Keratinocyte (primary cell): ENCODE measurements at regions not wholly inside any gene's neighbourhood (a gene's known extent, or its start where the extent isn't known, plus 50 kb on each side); places are given as distances from the start of the nearest gene placed in this dataset.

ENCODE experiments used
- DNase-seq: peaks from one replicate; pipeline ENCODE4 v3.0.0-alpha.2; 2011; ENCODE audit warnings: low read depth, missing footprints, low spot score
- FAIRE-seq: peaks from 2 replicates; lab custom pipeline; 2011; peaks lifted over from hg19 to GRCh38; lab: Jason Lieb, UNC
- H2AFZ ChIP-seq: 2 replicates; pipeline ENCODE4 v1.6.0; 2012; ENCODE audit warnings: low read length, control low read depth, inconsistent platforms; ENCODE audit not compliant: control insufficient read depth
- H3K27ac ChIP-seq: 2 replicates; pipeline ENCODE4 v1.5.1; 2011; ENCODE audit warnings: low read length; ENCODE audit not compliant: control insufficient read depth, insufficient read depth
- H3K27me3 ChIP-seq: 3 replicates; pipeline ENCODE4 v1.6.0; 2011; ENCODE audit warnings: low read length; ENCODE audit not compliant: control insufficient read depth, insufficient read depth; ENCODE audit errors: extremely low read depth
- H3K36me3 ChIP-seq, 2 experiments: 2 replicates in 1 of 2; 3 replicates in 1 of 2; pipeline ENCODE4 v1.5.1; 2011; ENCODE audit warnings: low read length in 2 of 2, mild to moderate bottlenecking in 1 of 2; ENCODE audit not compliant: control insufficient read depth in 2 of 2, insufficient read depth in 2 of 2; ENCODE audit errors: extremely low read depth in 1 of 2
- H3K4me1 ChIP-seq: 3 replicates; pipeline ENCODE4 v1.5.1; 2011; ENCODE audit warnings: low read length; ENCODE audit not compliant: control insufficient read depth, insufficient read depth; ENCODE audit errors: extremely low read depth
- H3K4me2 ChIP-seq: 3 replicates; pipeline ENCODE4 v1.6.0; 2011; ENCODE audit warnings: low read depth, low read length; ENCODE audit not compliant: control insufficient read depth, insufficient read depth; ENCODE audit errors: extremely low read depth
- H3K4me3 ChIP-seq, 3 experiments: fragments of 200-600 bp in 1 of 3; sonication (generic) in 1 of 3; 2 replicates in 2 of 3; 3 replicates in 1 of 3; pipeline ENCODE4 v1.5.1; 2011 to 2016; ENCODE audit warnings: low read length in 3 of 3, mild to moderate bottlenecking in 3 of 3, control low read depth in 2 of 3, inconsistent platforms in 1 of 3, low read depth in 1 of 3, mixed read lengths in 1 of 3, mixed run types in 1 of 3, moderate library complexity in 1 of 3; ENCODE audit not compliant: control insufficient read depth in 2 of 3, insufficient read depth in 2 of 3; ENCODE audit errors: extremely low read depth in 1 of 3
- H3K79me2 ChIP-seq: 2 replicates; pipeline ENCODE4 v1.6.0; 2012; ENCODE audit warnings: low read length; ENCODE audit not compliant: control insufficient read depth, insufficient read depth
- H3K9ac ChIP-seq: 3 replicates; pipeline ENCODE4 v1.6.0; 2011; ENCODE audit warnings: low read length; ENCODE audit not compliant: control insufficient read depth, insufficient read depth; ENCODE audit errors: extremely low read depth
- H3K9me1 ChIP-seq: 3 replicates; pipeline ENCODE4 v1.6.0; 2011; ENCODE audit warnings: low read length; ENCODE audit not compliant: control insufficient read depth, insufficient read depth; ENCODE audit errors: extremely low read depth
- H3K9me3 ChIP-seq: 2 replicates; pipeline ENCODE4 v1.5.1; 2012; ENCODE audit warnings: low read depth, low read length; ENCODE audit not compliant: control insufficient read depth
- H4K20me1 ChIP-seq: 3 replicates; pipeline ENCODE4 v1.6.0; 2011; ENCODE audit warnings: low read length; ENCODE audit not compliant: control insufficient read depth, insufficient read depth; ENCODE audit errors: extremely low read depth
- EZH2 ChIP-seq: IDR thresholded peaks from one replicate; pipeline ENCODE4 v1.6.1; 2012; ENCODE audit warnings: inconsistent platforms, mild to moderate bottlenecking, low read length, moderate library complexity
- dilution Hi-C: fragments of 300-500 bp; cut with MboI; formaldehyde crosslinking; loops from one replicate; pipeline ENCODE4 v1.7.0; 2020; ENCODE audit warnings: low sequenced_read_pairs; ENCODE audit not compliant: extremely low pct_ligation_motif_present
- TF ChIP-seq, protein P1 (sequence below), 3 experiments: IDR thresholded peaks in 1 of 3; conservative IDR thresholded peaks in 1 of 3; optimal IDR thresholded peaks in 1 of 3; 2 replicates in 2 of 3; 3 replicates in 1 of 3; pipeline versions ENCODE3 to v1.5.1; 2011; ENCODE audit warnings: low read length in 3 of 3, mild to moderate bottlenecking in 3 of 3, moderate library complexity in 2 of 3, control low read depth in 1 of 3, inconsistent platforms in 1 of 3; ENCODE audit not compliant: insufficient read depth in 2 of 3; ENCODE audit errors: extremely low read depth in 1 of 3

DNA sequence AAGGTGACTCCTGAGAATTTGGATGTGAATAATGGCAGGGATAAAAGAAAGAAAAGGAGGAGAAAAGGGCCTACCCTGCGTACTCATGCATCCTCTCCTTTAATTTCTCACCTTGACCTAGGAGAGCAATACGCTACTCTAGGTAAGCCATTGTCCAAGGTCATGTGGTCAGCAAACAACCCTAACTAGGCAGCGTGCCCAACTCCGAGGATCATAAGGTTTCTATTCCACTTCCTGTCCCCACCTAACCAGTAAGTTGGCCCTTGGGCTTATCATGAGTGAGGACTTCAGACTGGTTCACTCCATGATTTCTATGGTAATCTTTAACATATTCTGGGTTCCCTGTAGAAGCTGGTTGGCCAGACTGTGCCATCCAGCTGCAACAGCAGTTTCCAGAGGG lies 315.1 kb upstream of the CCL2 start:
- no peaks in the 10 kb centered on the region for H4K20me1 ChIP-seq
- DNase-seq (no peak), FAIRE-seq (no peak)
- no peak overlapping the region for H3K27ac ChIP-seq
- H3K27me3 ChIP-seq, result peaks cover 2% of the 10 kb centered on the region
- no peaks in the 10 kb centered on the region for H3K9me1 ChIP-seq
- H3K4me3 ChIP-seq, result no peak overlapping the region
- no peaks in the 10 kb centered on the region for H3K4me1 ChIP-seq
- no peak overlapping the region for H3K9ac ChIP-seq
- no peak overlapping the region for H2AFZ ChIP-seq
- no peaks in the 10 kb centered on the region for H3K36me3 ChIP-seq
- H3K79me2 ChIP-seq, result no peaks in the 10 kb centered on the region
- dilution Hi-C loops, result no loop called here
- no peak overlapping the region for H3K4me2 ChIP-seq
- H3K9me3 ChIP-seq, result no peaks in the 10 kb centered on the region
- TF ChIP-seq EZH2, result no peak

DNA sequence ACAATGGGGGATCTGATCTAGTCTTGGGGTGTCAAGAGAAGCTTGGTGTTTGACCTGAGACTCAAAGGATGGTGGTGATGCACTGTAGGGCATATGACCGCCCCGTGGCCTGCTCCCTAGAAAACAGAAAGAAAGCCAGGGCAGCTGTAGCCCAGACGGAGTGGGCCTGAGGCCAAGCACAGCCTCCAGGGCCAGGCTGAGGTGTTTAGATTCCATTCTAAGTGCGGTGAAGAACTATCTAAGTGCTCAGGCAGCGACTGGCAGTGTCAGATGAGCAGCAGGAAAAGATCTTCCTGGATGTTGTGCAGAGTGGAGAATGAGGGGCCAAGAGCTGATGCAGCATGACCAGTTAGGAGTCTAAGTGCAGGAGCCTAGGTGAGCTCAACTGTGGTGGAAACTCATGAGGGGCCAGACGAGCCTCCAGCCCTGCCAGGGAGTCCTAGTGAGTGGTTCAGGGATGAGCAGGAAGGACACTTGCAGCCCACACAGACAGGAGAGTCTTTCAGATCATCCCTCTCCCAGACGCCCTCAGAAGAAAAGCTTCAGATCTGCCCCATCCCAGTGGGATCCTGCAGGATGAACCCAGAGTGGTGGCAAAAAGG lies 314.2 kb upstream of the CCL2 start:
- no peak overlapping the region for H3K9ac ChIP-seq
- no peaks in the 10 kb centered on the region for H3K79me2 ChIP-seq
- dilution Hi-C loops, result no loop called here
- H4K20me1 ChIP-seq, result no peaks in the 10 kb centered on the region
- no peak overlapping the region for H3K4me2 ChIP-seq
- no peaks in the 10 kb centered on the region for H3K36me3 ChIP-seq
- H3K4me3 ChIP-seq, result no peak overlapping the region
- TF ChIP-seq, protein P1, sequence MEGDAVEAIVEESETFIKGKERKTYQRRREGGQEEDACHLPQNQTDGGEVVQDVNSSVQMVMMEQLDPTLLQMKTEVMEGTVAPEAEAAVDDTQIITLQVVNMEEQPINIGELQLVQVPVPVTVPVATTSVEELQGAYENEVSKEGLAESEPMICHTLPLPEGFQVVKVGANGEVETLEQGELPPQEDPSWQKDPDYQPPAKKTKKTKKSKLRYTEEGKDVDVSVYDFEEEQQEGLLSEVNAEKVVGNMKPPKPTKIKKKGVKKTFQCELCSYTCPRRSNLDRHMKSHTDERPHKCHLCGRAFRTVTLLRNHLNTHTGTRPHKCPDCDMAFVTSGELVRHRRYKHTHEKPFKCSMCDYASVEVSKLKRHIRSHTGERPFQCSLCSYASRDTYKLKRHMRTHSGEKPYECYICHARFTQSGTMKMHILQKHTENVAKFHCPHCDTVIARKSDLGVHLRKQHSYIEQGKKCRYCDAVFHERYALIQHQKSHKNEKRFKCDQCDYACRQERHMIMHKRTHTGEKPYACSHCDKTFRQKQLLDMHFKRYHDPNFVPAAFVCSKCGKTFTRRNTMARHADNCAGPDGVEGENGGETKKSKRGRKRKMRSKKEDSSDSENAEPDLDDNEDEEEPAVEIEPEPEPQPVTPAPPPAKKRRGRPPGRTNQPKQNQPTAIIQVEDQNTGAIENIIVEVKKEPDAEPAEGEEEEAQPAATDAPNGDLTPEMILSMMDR (optimal IDR thresholded peaks at IDR 0.05 in 1 of 3, IDR thresholded peaks at IDR 0.05 in 1 of 3, conservative IDR thresholded peaks at IDR 0.05 in 1 of 3; ENCODE audit: extremely low read depth in 1 of 3, insufficient read depth in 2 of 3, low read length in 3 of 3), result no peak
- TF ChIP-seq EZH2, result no peak
- H3K27ac ChIP-seq, result no peak overlapping the region
- peaks cover 2% of the 10 kb centered on the region for H3K27me3 ChIP-seq
- no peaks in the 10 kb centered on the region for H3K9me3 ChIP-seq
- no peak for FAIRE-seq
- H2AFZ ChIP-seq, result no peak overlapping the region
- H3K4me1 ChIP-seq, result no peaks in the 10 kb centered on the region
- no peaks in the 10 kb centered on the region for H3K9me1 ChIP-seq
- no peak for DNase-seq

DNA sequence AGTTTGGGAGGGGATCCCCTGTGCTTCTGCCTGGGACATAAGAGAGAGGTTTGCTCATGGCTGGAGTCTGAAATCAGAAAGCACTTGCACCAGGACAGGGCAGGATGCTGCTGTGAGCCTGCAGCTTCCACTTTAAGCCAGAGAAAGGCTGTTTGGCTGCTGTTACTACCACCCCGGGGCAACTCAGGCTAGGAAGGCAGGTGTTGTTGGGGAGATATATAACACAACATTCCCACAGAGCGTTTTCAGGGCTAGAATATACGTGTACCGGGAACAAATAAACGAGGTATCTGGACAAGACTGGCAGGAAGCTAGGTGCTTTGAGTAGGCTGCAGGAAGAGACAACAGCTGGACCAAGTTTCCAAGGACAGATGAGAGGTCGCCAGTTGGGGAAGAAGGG lies 313.3 kb upstream of the CCL2 start:
- FAIRE-seq, result no peak
- no peak for DNase-seq

More for the DNA sequence above, 313.3 kb upstream of the CCL2 start:
- Histone ChIP-seq H3K4me3 (no peak overlapping the region), H2AFZ (no peak overlapping the region), H3K4me1 (no peaks in the 10 kb centered on the region), H3K9me1 (no peaks in the 10 kb centered on the region), H3K9ac (no peak overlapping the region), H3K27ac (no peak overlapping the region), H3K79me2 (no peaks in the 10 kb centered on the region), H3K27me3 (peaks cover 2% of the 10 kb centered on the region), H4K20me1 (no peaks in the 10 kb centered on the region), H3K4me2 (no peak overlapping the region), H3K36me3 (no peaks in the 10 kb centered on the region), H3K9me3 (no peaks in the 10 kb centered on the region)
- dilution Hi-C loops, result no loop called here
- TF ChIP-seq, protein P1 (optimal IDR thresholded peaks at IDR 0.05 in 1 of 3, IDR thresholded peaks at IDR 0.05 in 1 of 3, conservative IDR thresholded peaks at IDR 0.05 in 1 of 3; ENCODE audit: extremely low read depth in 1 of 3, insufficient read depth in 2 of 3, low read length in 3 of 3), result no peak
